CD4-positive, alpha-beta T cell (primary cell): ENCODE measurements at regions not wholly inside any gene's neighbourhood (a gene's known extent, or its start where the extent isn't known, plus 50 kb on each side); places are given as distances from the start of the nearest gene placed in this dataset.

ENCODE experiments used
- ATAC-seq: fragments of 200-7000 bp; cut with Tn5 transposase; one replicate; pipeline ENCODE4 v1.10.0; 2022; ENCODE audit warnings: mild to moderate bottlenecking; ENCODE audit not compliant: poor library complexity
- CTCF ChIA-PET: fragments of 350-600 bp; sonication (Branson Sonifier 250); formaldehyde crosslinking; loops from one replicate; lab custom pipeline; 2021; ENCODE audit warnings: antibody characterized with exemption, inconsistent platforms; lab: Charles Lee
- POLR2A ChIA-PET: fragments of 350-600 bp; sonication (Branson Sonifier 250); formaldehyde crosslinking; loops from one replicate; lab custom pipeline; 2021; ENCODE audit warnings: antibody characterized with exemption, inconsistent platforms; lab: Charles Lee
- DNase-seq, 14 experiments: peaks; one replicate each; pipeline ENCODE4 v3.0.0-alpha.2; 2013 to 2020; ENCODE audit warnings: mixed read lengths in 2 of 14
- H3K27ac ChIP-seq, 2 donors: one replicate each; pipeline versions ENCODE4 v1.5.1 to v1.7.0; 2013; ENCODE audit warnings: low read length in 2 of 2, low read depth in 1 of 2, mild to moderate bottlenecking in 1 of 2
- H3K27me3 ChIP-seq, 2 experiments: 1 replicate in 1 of 2; 2 replicates in 1 of 2; pipeline versions ENCODE4 v1.6.1 to v1.7.0; 2013; ENCODE audit warnings: low read length in 2 of 2, control low read depth in 1 of 2, mild to moderate bottlenecking in 1 of 2, moderate library complexity in 1 of 2; ENCODE audit not compliant: insufficient read depth in 2 of 2, control insufficient read depth in 1 of 2
- H3K36me3 ChIP-seq: one replicate; pipeline ENCODE4 v1.6.1; 2013; ENCODE audit warnings: low read length, control low read depth; ENCODE audit not compliant: insufficient read depth
- H3K4me1 ChIP-seq: one replicate; pipeline ENCODE4 v1.6.1; 2013; ENCODE audit warnings: low read length, control low read depth; ENCODE audit not compliant: insufficient read depth
- H3K4me3 ChIP-seq: one replicate; pipeline ENCODE4 v1.5.1; 2013; ENCODE audit warnings: mild to moderate bottlenecking, low read length, moderate library complexity
- H3K9me3 ChIP-seq, 2 experiments: 1 replicate in 1 of 2; 2 replicates in 1 of 2; pipeline versions ENCODE4 v1.6.1 to v1.7.0; 2013; ENCODE audit warnings: low read length in 2 of 2, mild to moderate bottlenecking in 2 of 2, control low read depth in 1 of 2, moderate library complexity in 1 of 2; ENCODE audit not compliant: control insufficient read depth in 1 of 2, insufficient read depth in 1 of 2
- H3K27ac Mint-ChIP-seq: one replicate; pipeline ENCODE4 v1.8.0; 2020; ENCODE audit warnings: mixed read lengths
- H3K27me3 Mint-ChIP-seq: one replicate; pipeline ENCODE4 v1.8.0; 2021; ENCODE audit warnings: mixed read lengths
- H3K36me3 Mint-ChIP-seq: one replicate; pipeline ENCODE4 v1.8.0; 2021; ENCODE audit warnings: low read depth, mixed read lengths
- H3K4me1 Mint-ChIP-seq: one replicate; pipeline ENCODE4 v1.8.0; 2021; ENCODE audit warnings: low read depth, mixed read lengths
- H3K4me3 Mint-ChIP-seq: one replicate; pipeline ENCODE4 v1.8.0; 2020; ENCODE audit warnings: mild to moderate bottlenecking, mixed read lengths
- H3K9me3 Mint-ChIP-seq: one replicate; pipeline ENCODE4 v1.8.0; 2020; ENCODE audit warnings: mixed read lengths
- intact Hi-C, 2 experiments: fragments of 100-400 bp; cut with DNase I in 1 of 2; cut with micrococcal nuclease in 1 of 2; formaldehyde crosslinking; loops; one replicate each; pipeline versions ENCODE4 v1.15.1 to v1.9.0; 2023 to 2025; cut with DNase I, micrococcal nuclease
- TF ChIP-seq, protein P1 (sequence below): fragments of 200-600 bp; IDR thresholded peaks from one replicate; pipeline ENCODE4 v1.8.0; 2022; ENCODE audit warnings: antibody characterized with exemption, mild to moderate bottlenecking

- TF ChIP-seq, protein P1, sequence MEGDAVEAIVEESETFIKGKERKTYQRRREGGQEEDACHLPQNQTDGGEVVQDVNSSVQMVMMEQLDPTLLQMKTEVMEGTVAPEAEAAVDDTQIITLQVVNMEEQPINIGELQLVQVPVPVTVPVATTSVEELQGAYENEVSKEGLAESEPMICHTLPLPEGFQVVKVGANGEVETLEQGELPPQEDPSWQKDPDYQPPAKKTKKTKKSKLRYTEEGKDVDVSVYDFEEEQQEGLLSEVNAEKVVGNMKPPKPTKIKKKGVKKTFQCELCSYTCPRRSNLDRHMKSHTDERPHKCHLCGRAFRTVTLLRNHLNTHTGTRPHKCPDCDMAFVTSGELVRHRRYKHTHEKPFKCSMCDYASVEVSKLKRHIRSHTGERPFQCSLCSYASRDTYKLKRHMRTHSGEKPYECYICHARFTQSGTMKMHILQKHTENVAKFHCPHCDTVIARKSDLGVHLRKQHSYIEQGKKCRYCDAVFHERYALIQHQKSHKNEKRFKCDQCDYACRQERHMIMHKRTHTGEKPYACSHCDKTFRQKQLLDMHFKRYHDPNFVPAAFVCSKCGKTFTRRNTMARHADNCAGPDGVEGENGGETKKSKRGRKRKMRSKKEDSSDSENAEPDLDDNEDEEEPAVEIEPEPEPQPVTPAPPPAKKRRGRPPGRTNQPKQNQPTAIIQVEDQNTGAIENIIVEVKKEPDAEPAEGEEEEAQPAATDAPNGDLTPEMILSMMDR, result no peak
- no peaks in the 10 kb centered on the region for H3K4me1 ChIP-seq
- H3K4me1 Mint-ChIP-seq, result no peaks in the 10 kb centered on the region
- ChIA-PET POLR2A (no interaction called here), CTCF (interaction anchor here (1.0 kb wide), 1 partner anchor 12 kb away, joined by 4 read pairs; no protein-coding TSS in a partner anchor)
- no peaks in the 10 kb centered on the region for H3K27me3 Mint-ChIP-seq
- H3K36me3 Mint-ChIP-seq, result no peaks in the 10 kb centered on the region
- H3K4me3 ChIP-seq, result no peak overlapping the region
- H3K27ac Mint-ChIP-seq, result no peak overlapping the region
- DNase-seq, result no peak
- H3K36me3 ChIP-seq, result no peaks in the 10 kb centered on the region
- no peaks in the 10 kb centered on the region for H3K9me3 ChIP-seq
- ATAC-seq, result no peak
- no peak overlapping the region for H3K27ac ChIP-seq
- intact Hi-C loops, result no loop called here
- no peaks in the 10 kb centered on the region for H3K27me3 ChIP-seq
- H3K9me3 Mint-ChIP-seq, result peaks cover 4% of the 10 kb centered on the region
- H3K4me3 Mint-ChIP-seq, result no peak overlapping the region
Measured at GRCh38 chr15:97592778-97593177, 367.7 kb upstream of the ARRDC4 start.

- no peak overlapping the region for H3K4me3 Mint-ChIP-seq
- TF ChIP-seq, protein P1, result no peak
- intact Hi-C loops, result no loop called here
- no peaks in the 10 kb centered on the region for H3K27me3 Mint-ChIP-seq
- H3K4me1 Mint-ChIP-seq, result no peaks in the 10 kb centered on the region
- H3K27ac Mint-ChIP-seq, result no peak overlapping the region
- Histone ChIP-seq H3K4me3 (no peak overlapping the region), H3K4me1 (no peaks in the 10 kb centered on the region), H3K9me3 (peaks cover 0 to 4% of the 10 kb centered on the region in 2 experiments), H3K27ac (no peak overlapping the region), H3K36me3 (no peaks in the 10 kb centered on the region), H3K27me3 (no peaks in the 10 kb centered on the region)
- ChIA-PET POLR2A (no interaction called here), CTCF (no interaction called here)
- DNase-seq (no peak), ATAC-seq (no peak)
- no peaks in the 10 kb centered on the region for H3K36me3 Mint-ChIP-seq
- H3K9me3 Mint-ChIP-seq, result peaks cover 5% of the 10 kb centered on the region
Measured at GRCh38 chr15:97597801-97598200, 362.7 kb upstream of the ARRDC4 start.

DNA sequence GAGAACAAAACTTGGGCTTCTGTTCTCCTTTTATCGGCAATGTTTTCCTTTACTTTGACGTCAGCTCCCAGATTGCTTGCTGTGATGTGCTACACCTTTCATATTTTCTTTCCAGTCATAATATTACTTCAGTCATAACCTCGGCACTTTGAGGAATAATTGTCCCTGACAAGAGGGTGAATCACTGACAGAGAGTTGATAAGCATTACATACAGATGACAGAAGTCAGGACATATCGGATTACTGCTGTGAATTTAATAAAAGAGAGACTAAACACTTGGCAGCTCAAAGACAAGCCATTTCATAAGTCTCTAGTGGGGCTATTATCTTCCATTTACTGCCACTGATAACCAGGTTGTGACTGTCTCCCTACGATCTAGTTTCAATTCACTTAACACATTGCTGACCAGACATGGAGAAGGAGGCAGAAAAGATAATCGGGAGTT is 362.1 kb upstream of the ARRDC4 start:
- peaks cover 0 to 4% of the 10 kb centered on the region in 2 experiments for H3K9me3 ChIP-seq
- Mint-ChIP-seq H3K36me3 (no peaks in the 10 kb centered on the region), H3K9me3 (peaks cover 5% of the 10 kb centered on the region), H3K27me3 (no peaks in the 10 kb centered on the region), H3K27ac (no peak overlapping the region), H3K4me3 (no peak overlapping the region), H3K4me1 (no peaks in the 10 kb centered on the region)
- CTCF ChIA-PET, result no interaction called here
- no peaks in the 10 kb centered on the region for H3K36me3 ChIP-seq
- DNase-seq, result no peak
- H3K4me1 ChIP-seq, result no peaks in the 10 kb centered on the region
- H3K4me3 ChIP-seq, result no peak overlapping the region
- H3K27me3 ChIP-seq, result no peaks in the 10 kb centered on the region
- TF ChIP-seq, protein P1, result no peak
- ATAC-seq, result no peak
- intact Hi-C loops, result no loop called here
- H3K27ac ChIP-seq, result no peak overlapping the region
- POLR2A ChIA-PET, result no interaction called here
